C4-2B (cell line): ENCODE measurements at regions not wholly inside any gene's neighbourhood (a gene's known extent, or its start where the extent isn't known, plus 50 kb on each side); places are given as distances from the start of the nearest gene placed in this dataset.

Experiments
- ZFX ChIP-seq: fragments of 450-650 bp; IDR thresholded peaks from 2 replicates; pipeline ENCODE4 v1.6.1; 2017
- TF ChIP-seq, protein P1 (sequence below): fragments of 450-650 bp; conservative IDR thresholded peaks from 2 replicates; pipeline ENCODE4 v1.5.1; 2017; ENCODE audit warnings: mild to moderate bottlenecking

DNA sequence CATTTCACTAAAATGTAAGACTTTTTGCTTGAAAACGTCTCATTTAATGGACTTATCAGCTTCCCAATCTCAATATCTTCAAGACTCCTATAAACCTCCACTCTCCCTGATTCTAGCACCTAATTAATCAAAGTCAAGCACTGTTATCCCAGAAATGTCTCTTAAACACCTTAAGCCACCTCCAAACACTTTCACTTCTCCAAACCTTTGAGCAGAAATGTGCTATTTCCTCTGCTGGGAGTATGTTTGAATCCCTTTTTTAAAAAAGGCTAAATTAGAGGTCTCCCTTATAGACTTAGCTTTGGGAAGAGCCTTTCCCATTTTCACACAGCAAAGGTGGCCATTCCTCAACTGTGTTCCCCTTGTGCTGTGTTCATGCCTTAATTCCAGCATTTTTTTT is 146.2 kb upstream of the SYN3 start:
- TF ChIP-seq, protein P1, sequence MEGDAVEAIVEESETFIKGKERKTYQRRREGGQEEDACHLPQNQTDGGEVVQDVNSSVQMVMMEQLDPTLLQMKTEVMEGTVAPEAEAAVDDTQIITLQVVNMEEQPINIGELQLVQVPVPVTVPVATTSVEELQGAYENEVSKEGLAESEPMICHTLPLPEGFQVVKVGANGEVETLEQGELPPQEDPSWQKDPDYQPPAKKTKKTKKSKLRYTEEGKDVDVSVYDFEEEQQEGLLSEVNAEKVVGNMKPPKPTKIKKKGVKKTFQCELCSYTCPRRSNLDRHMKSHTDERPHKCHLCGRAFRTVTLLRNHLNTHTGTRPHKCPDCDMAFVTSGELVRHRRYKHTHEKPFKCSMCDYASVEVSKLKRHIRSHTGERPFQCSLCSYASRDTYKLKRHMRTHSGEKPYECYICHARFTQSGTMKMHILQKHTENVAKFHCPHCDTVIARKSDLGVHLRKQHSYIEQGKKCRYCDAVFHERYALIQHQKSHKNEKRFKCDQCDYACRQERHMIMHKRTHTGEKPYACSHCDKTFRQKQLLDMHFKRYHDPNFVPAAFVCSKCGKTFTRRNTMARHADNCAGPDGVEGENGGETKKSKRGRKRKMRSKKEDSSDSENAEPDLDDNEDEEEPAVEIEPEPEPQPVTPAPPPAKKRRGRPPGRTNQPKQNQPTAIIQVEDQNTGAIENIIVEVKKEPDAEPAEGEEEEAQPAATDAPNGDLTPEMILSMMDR = no peak
- no peak for TF ChIP-seq ZFX
